NCI-H1092 (cell line): ENCODE measurements at regions not wholly inside any gene's neighbourhood (a gene's known extent, or its start where the extent isn't known, plus 50 kb on each side); places are given as distances from the start of the nearest gene placed in this dataset.
A peak's percentile ranks its signal among the peaks of the same experiment; 100 is the strongest.
"Not testable (repeated sequence)": the region's sequence is repeated elsewhere in the genome, so short reads cannot be mapped to it uniquely, and the experiment has no call there.

ENCODE experiments used
- DNase-seq: peaks from one replicate; lab custom pipeline; 2025; lab: John Stamatoyannopoulos, UW

DNA sequence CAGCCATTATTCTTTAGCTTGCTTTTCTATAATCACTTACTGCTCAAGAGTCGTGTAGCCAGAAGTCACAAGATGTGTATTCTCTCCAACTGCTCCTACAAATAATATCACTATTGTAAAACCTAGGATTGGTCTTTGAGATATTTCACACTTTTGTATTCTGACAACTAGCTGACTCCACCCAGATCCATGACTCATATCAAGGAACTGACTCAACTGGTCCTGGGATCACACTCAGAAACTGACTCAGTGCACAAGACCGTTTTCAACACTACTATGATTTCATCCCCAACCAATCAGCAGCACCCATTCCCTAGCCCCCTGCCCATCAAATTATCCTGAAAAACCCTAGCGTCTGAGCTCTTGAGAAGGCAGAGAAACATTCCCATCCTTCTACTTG, 56.5 kb upstream of the ORC5 start:
- no peak for DNase-seq

DNA sequence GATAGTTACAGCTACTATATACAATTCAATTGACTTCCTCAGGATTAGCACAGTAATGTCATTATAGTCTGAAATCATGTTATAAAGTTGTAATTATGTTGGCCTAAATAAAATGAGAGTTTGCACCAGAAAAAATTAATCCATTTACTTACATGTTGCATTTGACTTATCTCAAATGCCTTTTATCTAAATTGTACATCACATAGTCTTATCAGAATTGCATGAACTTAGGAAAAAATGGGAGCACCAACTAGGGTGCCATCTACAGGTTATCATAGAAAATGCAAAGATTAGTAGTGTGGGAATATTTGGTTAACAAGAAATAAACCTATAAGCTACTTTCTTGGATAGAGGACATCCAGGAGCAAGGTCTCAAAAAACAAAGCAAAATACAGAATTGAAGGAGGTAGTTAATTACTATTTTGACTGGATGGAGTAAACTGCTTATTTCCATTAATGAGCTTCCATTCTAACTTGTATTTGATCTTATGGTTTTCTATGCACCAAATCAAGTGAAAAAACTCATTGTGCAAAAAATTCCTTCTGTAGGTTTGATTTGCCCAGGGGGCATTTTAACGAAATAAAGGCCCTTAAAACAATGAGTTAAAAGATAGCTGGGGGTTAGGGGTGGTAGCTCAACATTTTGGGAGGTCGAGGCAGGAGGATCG, 60.0 kb upstream of the ORC5 start:
- no peak for DNase-seq

- DNase-seq, result no peak
These were observed 56.5 kb upstream of the LHFPL3 start for GRCh38 chr7:104271948-104272347.

DNA sequence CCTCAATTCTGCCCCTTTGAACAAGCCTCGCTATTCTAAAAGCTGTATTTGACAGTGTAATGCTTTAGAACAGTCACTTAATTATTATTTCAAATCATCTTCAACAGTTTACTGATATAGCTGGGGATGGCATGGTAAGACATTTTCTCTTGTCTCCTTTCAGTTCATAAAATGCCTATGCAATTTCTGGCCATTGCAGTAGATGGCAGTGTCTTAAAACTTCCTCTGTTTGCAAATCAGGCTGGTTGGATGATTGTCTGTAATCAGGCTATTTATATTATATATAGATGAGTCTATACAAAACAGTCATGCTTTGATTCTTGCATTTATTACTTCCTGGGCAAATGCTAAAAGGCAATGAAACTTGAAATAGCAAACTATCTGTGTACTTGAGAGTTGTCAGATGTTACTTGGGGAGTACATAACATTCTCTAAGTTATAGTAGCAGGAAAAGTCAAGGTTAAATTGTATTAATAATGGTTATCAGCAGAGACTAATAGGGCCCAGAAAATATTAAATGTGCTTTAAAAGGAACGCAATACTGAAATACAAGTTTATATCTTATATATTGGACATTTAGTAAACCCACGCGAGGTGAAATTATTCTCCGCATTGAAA, 55.5 kb upstream of the LHFPL3 start:
- DNase-seq, result peak; percentile 18

DNA sequence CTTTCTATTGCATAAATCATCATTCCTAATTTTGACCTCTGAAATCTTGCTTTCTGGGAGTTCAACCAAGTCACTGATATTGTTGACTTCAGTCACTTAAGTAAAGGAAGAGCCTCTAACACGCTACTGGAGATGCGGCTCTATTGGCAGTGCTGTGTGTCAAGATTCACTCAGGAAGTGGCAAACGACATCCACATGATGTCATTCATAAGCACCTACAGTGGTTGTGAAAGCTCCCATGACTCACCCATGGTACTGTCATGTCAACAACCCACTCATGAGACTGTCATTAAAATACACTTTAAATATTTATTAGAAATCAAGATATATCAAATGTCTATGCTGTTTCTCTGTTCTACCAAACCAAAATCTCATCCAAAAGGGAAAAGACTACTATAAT, 52.5 kb upstream of the LHFPL3 start:
- DNase-seq, result no peak

DNA sequence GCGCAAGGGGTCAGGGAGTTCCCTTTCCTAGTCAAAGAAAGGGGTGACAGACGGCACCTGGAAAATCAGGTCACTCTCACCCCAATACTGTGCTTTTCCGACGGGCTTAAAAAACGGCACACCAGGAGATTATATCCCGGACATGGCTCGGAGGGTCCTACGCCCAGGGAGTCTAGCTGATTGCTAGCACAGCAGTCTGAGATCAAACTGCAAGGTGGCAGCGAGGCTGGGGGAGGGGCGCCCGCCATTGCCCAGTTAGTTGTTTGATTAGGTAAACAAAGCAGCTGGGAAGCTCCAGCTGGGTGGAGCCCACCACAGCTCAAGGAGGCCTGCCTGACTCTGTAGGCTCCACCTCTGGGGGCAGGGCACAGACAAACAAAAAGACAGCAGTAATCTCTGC, 51.7 kb upstream of the LHFPL3 start:
- not testable (repeated sequence) for DNase-seq
